ENCODE measurements at regions not wholly inside any gene's neighbourhood (a gene's known extent, or its start where the extent isn't known, plus 50 kb on each side); places are given as distances from the start of the nearest gene placed in this dataset.

- no peak overlapping the region for H3K27ac ChIP-seq
- TF ChIP-seq, protein P1, sequence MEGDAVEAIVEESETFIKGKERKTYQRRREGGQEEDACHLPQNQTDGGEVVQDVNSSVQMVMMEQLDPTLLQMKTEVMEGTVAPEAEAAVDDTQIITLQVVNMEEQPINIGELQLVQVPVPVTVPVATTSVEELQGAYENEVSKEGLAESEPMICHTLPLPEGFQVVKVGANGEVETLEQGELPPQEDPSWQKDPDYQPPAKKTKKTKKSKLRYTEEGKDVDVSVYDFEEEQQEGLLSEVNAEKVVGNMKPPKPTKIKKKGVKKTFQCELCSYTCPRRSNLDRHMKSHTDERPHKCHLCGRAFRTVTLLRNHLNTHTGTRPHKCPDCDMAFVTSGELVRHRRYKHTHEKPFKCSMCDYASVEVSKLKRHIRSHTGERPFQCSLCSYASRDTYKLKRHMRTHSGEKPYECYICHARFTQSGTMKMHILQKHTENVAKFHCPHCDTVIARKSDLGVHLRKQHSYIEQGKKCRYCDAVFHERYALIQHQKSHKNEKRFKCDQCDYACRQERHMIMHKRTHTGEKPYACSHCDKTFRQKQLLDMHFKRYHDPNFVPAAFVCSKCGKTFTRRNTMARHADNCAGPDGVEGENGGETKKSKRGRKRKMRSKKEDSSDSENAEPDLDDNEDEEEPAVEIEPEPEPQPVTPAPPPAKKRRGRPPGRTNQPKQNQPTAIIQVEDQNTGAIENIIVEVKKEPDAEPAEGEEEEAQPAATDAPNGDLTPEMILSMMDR (IDR thresholded peaks at IDR 0.05): no peak
- no peak for DNase-seq (ENCODE audit: low spot score)
- H3K4me3 ChIP-seq: no peak overlapping the region
These were observed 110.7 kb upstream of the PHACTR1 start for GRCh38 chr6:12605888-12606345.

GRCh38 chr6:12606616-12607015, 110.0 kb upstream of the PHACTR1 start:
- Histone ChIP-seq H3K4me3 (no peak overlapping the region), H3K27ac (no peak overlapping the region)
- TF ChIP-seq, protein P1 (IDR thresholded peaks at IDR 0.05): no peak
- DNase-seq (ENCODE audit: low spot score): no peak

GRCh38 chr6:12608016-12608860, 108.3 kb upstream of the PHACTR1 start:
- H3K4me3 ChIP-seq: no peak overlapping the region
- TF ChIP-seq, protein P1 (IDR thresholded peaks at IDR 0.05): no peak
- DNase-seq (ENCODE audit: low spot score): no peak
- H3K27ac ChIP-seq: no peak overlapping the region

- Histone ChIP-seq H3K27ac (no peak overlapping the region), H3K4me3 (no peak overlapping the region)
- TF ChIP-seq, protein P1 (IDR thresholded peaks at IDR 0.05): no peak
- no peak for DNase-seq (ENCODE audit: low spot score)
These were observed 107.7 kb upstream of the PHACTR1 start for GRCh38 chr6:12608874-12609273.

GRCh38 chr6:12609751-12610150, 106.8 kb upstream of the PHACTR1 start:
- DNase-seq (ENCODE audit: low spot score): no peak
- no peak overlapping the region for H3K27ac ChIP-seq
- H3K4me3 ChIP-seq: no peak overlapping the region
- TF ChIP-seq, protein P1 (IDR thresholded peaks at IDR 0.05): no peak

DNA sequence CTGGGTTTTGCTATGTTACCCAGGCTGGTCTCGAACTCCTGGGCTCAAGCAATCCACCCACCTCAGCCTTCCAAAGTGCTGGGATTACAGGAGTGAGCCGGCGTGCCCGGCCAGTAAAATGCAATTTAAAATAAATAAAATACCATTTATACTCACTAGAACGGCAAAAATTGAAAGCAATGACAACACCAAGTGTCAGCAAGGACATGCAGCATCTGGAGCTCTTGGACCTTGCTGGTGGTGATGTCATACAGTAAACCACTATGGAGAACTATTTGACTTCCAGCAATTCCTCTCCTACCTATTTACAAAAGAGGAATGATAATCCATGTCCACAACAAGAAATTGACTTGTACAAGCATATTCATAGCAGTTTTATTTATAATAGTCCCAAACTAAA, 105.7 kb upstream of the PHACTR1 start:
- TF ChIP-seq, protein P1 (IDR thresholded peaks at IDR 0.05): no peak
- no peak for DNase-seq (ENCODE audit: low spot score)
- H3K4me3 ChIP-seq: no peak overlapping the region
- no peak overlapping the region for H3K27ac ChIP-seq

GRCh38 chr6:12613811-12614210, 102.8 kb upstream of the PHACTR1 start:
- TF ChIP-seq, protein P1 (IDR thresholded peaks at IDR 0.05): no peak
- Histone ChIP-seq H3K27ac (no peak overlapping the region), H3K4me3 (no peak overlapping the region)
- DNase-seq (ENCODE audit: low spot score): no peak

All from coronary artery (tissue), 2 donors.